Medulla oblongata (tissue), 1 donor: ENCODE measurements at regions not wholly inside any gene's neighbourhood (a gene's known extent, or its start where the extent isn't known, plus 50 kb on each side); places are given as distances from the start of the nearest gene placed in this dataset.
"Not testable (repeated sequence)": the region's sequence is repeated elsewhere in the genome, so short reads cannot be mapped to it uniquely, and the experiment has no call there.

ENCODE experiments used
- DNase-seq: peaks from one replicate; pipeline ENCODE4 v3.0.0-alpha.2; 2015; ENCODE audit errors: extremely low spot score

- DNase-seq = no peak
These were observed 371.1 kb upstream of the NDST4 start for GRCh38 chr4:115484479-115484878.

GRCh38 chr4:115470763-115471162 is 357.3 kb upstream of the NDST4 start:
- DNase-seq = no peak

GRCh38 chr4:115459301-115459700 is 345.9 kb upstream of the NDST4 start:
- DNase-seq = not testable (repeated sequence)

GRCh38 chr4:115456231-115456630 is 342.8 kb upstream of the NDST4 start:
- DNase-seq = no peak

- DNase-seq = no peak
These were observed 340.8 kb upstream of the NDST4 start for GRCh38 chr4:115454228-115454627.

GRCh38 chr4:115453416-115453815 is 340.0 kb upstream of the NDST4 start:
- no peak for DNase-seq

- DNase-seq = not testable (repeated sequence)
These were observed 338.8 kb upstream of the NDST4 start for GRCh38 chr4:115452229-115452628.

GRCh38 chr4:115437739-115438138 is 324.3 kb upstream of the NDST4 start:
- no peak for DNase-seq

- DNase-seq = no peak
These were observed 320.1 kb upstream of the NDST4 start for GRCh38 chr4:115433491-115433890.

- no peak for DNase-seq
These were observed 316.6 kb upstream of the NDST4 start for GRCh38 chr4:115430024-115430423.

GRCh38 chr4:115428455-115428854 is 315.0 kb upstream of the NDST4 start:
- no peak for DNase-seq

GRCh38 chr4:115424852-115425251 is 311.4 kb upstream of the NDST4 start:
- no peak for DNase-seq

- no peak for DNase-seq
These were observed 305.4 kb upstream of the NDST4 start for GRCh38 chr4:115418635-115419396.

GRCh38 chr4:115396034-115396433 is 282.6 kb upstream of the NDST4 start:
- DNase-seq = no peak

- no peak for DNase-seq
These were observed 263.4 kb upstream of the NDST4 start for GRCh38 chr4:115376866-115377265.

GRCh38 chr4:115374621-115375020 is 261.2 kb upstream of the NDST4 start:
- no peak for DNase-seq

GRCh38 chr4:115370490-115370889 is 257.1 kb upstream of the NDST4 start:
- DNase-seq = no peak

- no peak for DNase-seq
These were observed 256.6 kb upstream of the NDST4 start for GRCh38 chr4:115370012-115370411.

- no peak for DNase-seq
These were observed 253.0 kb upstream of the NDST4 start for GRCh38 chr4:115366390-115366789.

GRCh38 chr4:115365185-115365584 is 251.8 kb upstream of the NDST4 start:
- DNase-seq = no peak

GRCh38 chr4:115361781-115362180 is 248.4 kb upstream of the NDST4 start:
- no peak for DNase-seq

- no peak for DNase-seq
These were observed 247.0 kb upstream of the NDST4 start for GRCh38 chr4:115360431-115360830.

GRCh38 chr4:115357776-115358175 is 244.4 kb upstream of the NDST4 start:
- no peak for DNase-seq

- DNase-seq = no peak
These were observed 242.8 kb upstream of the NDST4 start for GRCh38 chr4:115356176-115356575.
